Heart right ventricle (tissue), 16 donors: ENCODE measurements at regions not wholly inside any gene's neighbourhood (a gene's known extent, or its start where the extent isn't known, plus 50 kb on each side); places are given as distances from the start of the nearest gene placed in this dataset.

ENCODE experiments used
- ATAC-seq, 8 donors: fragments of 200-7000 bp; cut with Tn5 transposase; one replicate each; pipeline ENCODE4 v1.9.1; 2020; ENCODE audit warnings: mild to moderate bottlenecking in 8 of 8, moderate library complexity in 8 of 8, moderate number of reproducible peaks in 1 of 8
- DNase-seq, 2 donors: peaks; one replicate each; pipeline ENCODE4 v3.0.0-alpha.2; 2020
- H3K27ac ChIP-seq, 10 donors: fragments of 200-600 bp; sonication (generic) in 2 of 10; one replicate each; pipeline versions ENCODE4 v1.5.0 to v1.8.0; 2020 to 2022; ENCODE audit warnings: mild to moderate bottlenecking in 3 of 10
- H3K27me3 ChIP-seq, 7 donors: fragments of 200-600 bp; one replicate each; pipeline ENCODE4 v1.8.0; 2021 to 2022; ENCODE audit warnings: mild to moderate bottlenecking in 2 of 7
- H3K36me3 ChIP-seq, 9 donors: fragments of 200-600 bp; sonication (generic) in 1 of 9; one replicate each; pipeline versions ENCODE4 v1.5.0 to v1.8.0; 2020 to 2022; ENCODE audit warnings: mild to moderate bottlenecking in 2 of 9
- H3K4me1 ChIP-seq, 9 donors: fragments of 200-600 bp; sonication (generic) in 1 of 9; one replicate each; pipeline versions ENCODE4 v1.5.0 to v1.8.0; 2020 to 2022; ENCODE audit warnings: mild to moderate bottlenecking in 4 of 9
- H3K4me3 ChIP-seq, 10 donors: fragments of 200-600 bp; sonication (generic) in 2 of 10; one replicate each; pipeline versions ENCODE4 v1.5.0 to v1.8.0; 2020 to 2022; ENCODE audit warnings: mild to moderate bottlenecking in 7 of 10, moderate library complexity in 2 of 10
- H3K9me3 ChIP-seq, 11 donors: fragments of 200-600 bp in 10 of 11; sonication (generic) in 2 of 11; one replicate each; pipeline versions ENCODE4 v1.5.0 to v1.8.0; 2013 to 2022; ENCODE audit warnings: mild to moderate bottlenecking in 2 of 11, control low read depth in 1 of 11, moderate library complexity in 1 of 11
- CTCF ChIP-seq, 9 donors: fragments of 200-600 bp; sonication (generic) in 2 of 9; IDR thresholded peaks; one replicate each; pipeline versions ENCODE4 v1.5.0 to v1.8.0; 2021 to 2022; ENCODE audit warnings: antibody characterized with exemption in 9 of 9, mild to moderate bottlenecking in 5 of 9, moderate library complexity in 1 of 9
- WGBS, 2 donors: extraction: QIAGEN DNeasy Blood & Tissue Kit; methylation state at CpG; one replicate each; pipeline ENCODE4 v1.1.7; 2013; ENCODE audit warnings: inconsistent platforms in 1 of 2; 5-methylcytosine and 5-hydroxymethylcytosine counted together
- intact Hi-C, 10 donors: fragments of 100-400 bp; cut with DNase I; formaldehyde crosslinking; loops; one replicate each; pipeline versions ENCODE4 v1.11.1 to v1.14.2; 2022
- donor health status: Arrhythmogenic right ventricular cardiomyopathy.
- donor health status: ischemic (EF 13 %, LVEDD 7.1; RV severe dilation, severe dysfunction).
- donor health status: healthy with polysubstance abuse.
- donor health status: DM: no; HTN: yes; CAD: no.
- donor health status: DM: no; HTN: no; CAD: no.
- donor health status: ischemic (EF 25% LVEDD 6.9; RV normal size, moderate dysfunction).
- donor health status: ischemic (EF 25% LVEDD 5.7; RV mildly dilated, moderate dysfunction).
- donor health status: healthy.
- donor health status: DM: yes; HTN: yes; CAD: no.
- donor health status: Ischemic cardiomyopathy.
- donor health status: ischemic (EF 35%, LVEDD 5.7; RV mildly dilated, moderate dysfunction).
- donor health status: nonischemic (EF 11% LVEDD 7.7; RV severe dilation, severe dysfunction).
- donor health status: DM: yes; HTN: yes; CAD: no.
- donor health status: PGD.
- donor health status: ischemic (EF 29% LVEDD 5.4; RV normal size, mild dysfunction).
- donor health status: nonischemic (EF 23%, LVEDD 6.1; RV moderate dilation, normal function).

- H3K4me3 ChIP-seq, result no peak overlapping the region
- DNase-seq, result no peak
- peaks cover 0 to under 1% (median 0%) of the 10 kb centered on the region in 7 donors for H3K27me3 ChIP-seq
- no peak for ATAC-seq
- no peak overlapping the region for H3K27ac ChIP-seq
- TF ChIP-seq CTCF (IDR thresholded peaks at IDR 0.05), result no peak
- no peaks in the 10 kb centered on the region for H3K36me3 ChIP-seq
- intact Hi-C loops, result no loop called here
- H3K4me1 ChIP-seq, result peaks cover 0 to 20% (median 0%) of the 10 kb centered on the region in 9 donors
- H3K9me3 ChIP-seq, result no peaks in the 10 kb centered on the region
- 88 to 90% methylated on average over 12 of the region's 12 CpGs for WGBS, 2 donors
Measured at GRCh38 chr6:232982-233640, 59.2 kb upstream of the DUSP22 start.

GRCh38 chr6:234706-235372 lies 57.4 kb upstream of the DUSP22 start:
- Histone ChIP-seq H3K4me3 (no peak overlapping the region), H3K4me1 (peaks cover 0 to 20% (median 0%) of the 10 kb centered on the region in 9 donors), H3K36me3 (no peaks in the 10 kb centered on the region), H3K27ac (no peak overlapping the region), H3K27me3 (peaks cover 0 to 2% (median 0%) of the 10 kb centered on the region in 7 donors), H3K9me3 (no peaks in the 10 kb centered on the region)
- WGBS, 2 donors, result 78 to 89% methylated on average over 3 of the region's 3 CpGs
- TF ChIP-seq CTCF (IDR thresholded peaks at IDR 0.05), result no peak
- ATAC-seq, result no peak
- DNase-seq, result no peak
- intact Hi-C loops, result no loop called here

GRCh38 chr6:235763-236360 lies 56.4 kb upstream of the DUSP22 start:
- peak overlapping the region in 8 of 10 donors; percentile 20 to 86 (median 55) for H3K27ac ChIP-seq
- peaks cover 0 to 20% (median 0%) of the 10 kb centered on the region in 9 donors for H3K4me1 ChIP-seq
- ATAC-seq (peak in 7 of 8 donors; percentile 72 to 86 (median 78)), DNase-seq (peak in 1 of 2 donors; percentile 29)
- WGBS, 2 donors, result 12 to 13% methylated on average over 2 of the region's 2 CpGs
- H3K4me3 ChIP-seq, result peak overlapping the region in 9 of 10 donors; percentile 2 to 46 (median 34)
- H3K9me3 ChIP-seq, result no peaks in the 10 kb centered on the region
- no peak for TF ChIP-seq CTCF (IDR thresholded peaks at IDR 0.05)
- intact Hi-C loops, result no loop called here
- no peaks in the 10 kb centered on the region for H3K36me3 ChIP-seq
- peaks cover 0 to 8% (median 0%) of the 10 kb centered on the region in 7 donors for H3K27me3 ChIP-seq

GRCh38 chr6:236519-236918 lies 55.8 kb upstream of the DUSP22 start:
- Histone ChIP-seq H3K9me3 (no peaks in the 10 kb centered on the region), H3K27me3 (peaks cover 0 to 13% (median 6%) of the 10 kb centered on the region in 7 donors), H3K4me1 (peaks cover 0 to 20% (median 0%) of the 10 kb centered on the region in 9 donors), H3K4me3 (peak overlapping the region in 6 of 10 donors; percentile 25 to 46 (median 40)), H3K27ac (peak overlapping the region in 8 of 10 donors; percentile 20 to 86 (median 55)), H3K36me3 (no peaks in the 10 kb centered on the region)
- no peak for TF ChIP-seq CTCF (IDR thresholded peaks at IDR 0.05)
- DNase-seq, result no peak
- 72 to 83% methylated on average over 6 of the region's 6 CpGs for WGBS, 2 donors
- ATAC-seq, result peak in 2 of 8 donors; percentile 31 to 48
- intact Hi-C loops, result no loop called here
